Ovary (tissue), 7 donors: ENCODE measurements at regions not wholly inside any gene's neighbourhood (a gene's known extent, or its start where the extent isn't known, plus 50 kb on each side); places are given as distances from the start of the nearest gene placed in this dataset.

Experiments used
- DNase-seq, 5 donors: peaks; one replicate each; pipeline ENCODE4 v3.0.0-alpha.2; 2019 to 2020
- H3K27ac ChIP-seq, 2 donors: fragments of 200-600 bp; one replicate each; pipeline versions ENCODE4 v1.5.1 to v1.8.0; 2019 to 2022
- H3K27me3 ChIP-seq: fragments of 200-600 bp; one replicate; pipeline ENCODE4 v1.8.0; 2022
- H3K36me3 ChIP-seq: fragments of 200-600 bp; sonication (generic); one replicate; pipeline ENCODE4 v1.5.1; 2019
- H3K4me1 ChIP-seq: one replicate; pipeline ENCODE4 v1.8.1; 2013; ENCODE audit warnings: mild to moderate bottlenecking, moderate library complexity; ENCODE audit not compliant: insufficient read depth
- H3K4me3 ChIP-seq: fragments of 200-600 bp; sonication (generic); one replicate; pipeline ENCODE4 v1.5.1; 2017
- H3K9me3 ChIP-seq, 2 donors: fragments of 200-600 bp in 1 of 2; sonication (generic) in 1 of 2; one replicate each; pipeline versions ENCODE4 v1.5.1 to v1.8.1; 2013 to 2019; ENCODE audit warnings: mild to moderate bottlenecking in 1 of 2, moderate library complexity in 1 of 2
- EP300 ChIP-seq: sonication (generic); formaldehyde crosslinking; IDR thresholded peaks from one replicate; pipeline ENCODE4 v1.6.1; 2017; ENCODE audit warnings: antibody characterized with exemption
- POLR2A ChIP-seq: fragments of 450-650 bp; IDR thresholded peaks from one replicate; pipeline ENCODE4 v1.6.1; 2017; ENCODE audit warnings: antibody characterized with exemption, mild to moderate bottlenecking, moderate library complexity
- WGBS, 3 donors: extraction: QIAGEN DNeasy Blood & Tissue Kit in 1 of 3; methylation state at CpG; one replicate each; pipeline versions ENCODE4 v1.1.5 to v1.1.7; 2013 to 2017; 5-methylcytosine and 5-hydroxymethylcytosine counted together
- intact Hi-C, 4 donors: fragments of 100-400 bp; cut with DNase I; formaldehyde crosslinking; loops; one replicate each; pipeline versions ENCODE4 v1.11.0 to v1.15.1; 2022 to 2023
- TF ChIP-seq, protein P1 (sequence below), 3 donors: fragments of 450-650 bp in 2 of 3; fragments of 200-600 bp in 1 of 3; IDR thresholded peaks; one replicate each; pipeline versions ENCODE4 v1.5.1 to v1.8.0; 2016 to 2022; ENCODE audit warnings: antibody characterized with exemption in 3 of 3, mild to moderate bottlenecking in 1 of 3
- donor health status: DM: no; HTN: no; CAD: no; lungs with moderate emphysema.
- donor health status: DM: no; HTN: no; CAD: no.
- donor health status: Bipolar disorder and iron deficiency.
- donor health status: DM: no; HTN: no; CAD: no.
- donor health status: DM: yes; HTN: yes; CAD: no.

DNA sequence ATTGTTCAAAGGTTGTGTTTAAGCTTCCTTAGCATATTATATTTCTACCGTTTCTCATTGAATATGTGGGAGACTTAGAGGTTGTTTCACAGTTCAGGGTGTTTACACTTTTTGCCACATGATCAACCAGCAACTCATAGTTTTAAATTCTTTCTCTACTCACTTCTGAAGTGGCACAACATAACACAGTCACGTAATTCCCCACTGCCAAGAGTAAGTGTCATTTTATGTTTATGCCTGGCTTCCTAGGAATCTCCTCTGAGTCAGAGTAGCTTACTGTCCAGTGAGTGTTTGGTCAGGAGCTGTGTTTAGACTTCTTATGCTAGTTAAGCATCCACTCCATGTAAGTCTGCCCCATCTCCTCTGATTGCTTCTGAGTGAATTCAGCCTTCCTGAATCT lies 520.8 kb upstream of the KIRREL3 start:
- no peaks in the 10 kb centered on the region for H3K27me3 ChIP-seq
- 56 to 72% (median 64%) methylated on average over 2 of the region's 2 CpGs for WGBS, 3 donors

DNA sequence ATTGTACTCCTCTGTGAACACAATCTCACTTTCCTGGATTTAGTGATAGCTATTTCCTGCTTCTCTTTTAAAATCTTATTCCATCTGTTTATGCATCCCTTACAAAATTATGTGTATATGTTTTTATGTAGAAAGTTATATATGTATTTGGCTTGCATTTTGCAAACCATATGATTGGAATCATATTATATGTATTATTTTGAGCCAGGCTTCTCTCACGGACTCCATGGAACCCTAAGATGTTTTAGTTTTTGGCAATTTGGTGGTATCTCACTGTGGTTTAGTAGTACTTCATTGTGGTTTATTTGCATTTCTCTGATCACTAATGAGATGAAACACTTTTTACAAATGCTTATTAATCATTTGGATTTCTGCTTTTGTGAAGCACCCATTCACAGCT lies 507.3 kb upstream of the KIRREL3 start:
- Histone ChIP-seq H3K9me3 (no peaks in the 10 kb centered on the region), H3K27ac (no peak overlapping the region), H3K27me3 (no peaks in the 10 kb centered on the region), H3K4me3 (no peak overlapping the region), H3K4me1 (no peaks in the 10 kb centered on the region), H3K36me3 (no peaks in the 10 kb centered on the region)
- intact Hi-C loops = no loop called here
- WGBS, 3 donors = 66 to 71% (median 69%) methylated on average over 1 of the region's 1 CpG
- TF ChIP-seq POLR2A = no peak
- TF ChIP-seq, protein P1, sequence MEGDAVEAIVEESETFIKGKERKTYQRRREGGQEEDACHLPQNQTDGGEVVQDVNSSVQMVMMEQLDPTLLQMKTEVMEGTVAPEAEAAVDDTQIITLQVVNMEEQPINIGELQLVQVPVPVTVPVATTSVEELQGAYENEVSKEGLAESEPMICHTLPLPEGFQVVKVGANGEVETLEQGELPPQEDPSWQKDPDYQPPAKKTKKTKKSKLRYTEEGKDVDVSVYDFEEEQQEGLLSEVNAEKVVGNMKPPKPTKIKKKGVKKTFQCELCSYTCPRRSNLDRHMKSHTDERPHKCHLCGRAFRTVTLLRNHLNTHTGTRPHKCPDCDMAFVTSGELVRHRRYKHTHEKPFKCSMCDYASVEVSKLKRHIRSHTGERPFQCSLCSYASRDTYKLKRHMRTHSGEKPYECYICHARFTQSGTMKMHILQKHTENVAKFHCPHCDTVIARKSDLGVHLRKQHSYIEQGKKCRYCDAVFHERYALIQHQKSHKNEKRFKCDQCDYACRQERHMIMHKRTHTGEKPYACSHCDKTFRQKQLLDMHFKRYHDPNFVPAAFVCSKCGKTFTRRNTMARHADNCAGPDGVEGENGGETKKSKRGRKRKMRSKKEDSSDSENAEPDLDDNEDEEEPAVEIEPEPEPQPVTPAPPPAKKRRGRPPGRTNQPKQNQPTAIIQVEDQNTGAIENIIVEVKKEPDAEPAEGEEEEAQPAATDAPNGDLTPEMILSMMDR (IDR thresholded peaks at IDR 0.05) = no peak
- TF ChIP-seq EP300 = no peak
- no peak for DNase-seq

More for the DNA sequence above, 520.8 kb upstream of the KIRREL3 start:
- intact Hi-C loops = no loop called here
- no peaks in the 10 kb centered on the region for H3K9me3 ChIP-seq
- H3K27ac ChIP-seq = no peak overlapping the region
- H3K4me3 ChIP-seq = no peak overlapping the region
- H3K4me1 ChIP-seq = no peaks in the 10 kb centered on the region
- H3K36me3 ChIP-seq = no peaks in the 10 kb centered on the region
- TF ChIP-seq EP300 = no peak
- TF ChIP-seq, protein P1 (IDR thresholded peaks at IDR 0.05) = no peak
- TF ChIP-seq POLR2A = no peak
- no peak for DNase-seq

DNA sequence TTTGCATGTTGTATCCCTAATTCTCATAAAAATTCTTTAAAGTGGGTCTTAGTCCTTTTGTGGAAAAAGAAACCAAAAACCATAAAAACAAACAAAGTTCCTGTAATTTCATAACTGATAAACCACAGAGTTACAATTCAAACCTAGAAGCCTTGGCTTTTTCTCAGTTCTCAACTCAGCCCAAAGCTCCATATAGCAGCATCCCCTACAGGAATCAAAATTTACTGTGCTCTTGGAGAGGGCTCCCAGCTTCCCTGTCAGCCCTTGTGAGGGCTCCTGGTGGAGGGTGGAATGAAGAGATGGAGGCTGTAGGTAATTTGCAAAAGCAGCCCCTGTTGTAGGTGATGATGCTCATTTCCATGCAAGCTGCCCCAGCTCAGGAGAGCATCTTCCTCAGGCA lies 506.1 kb upstream of the KIRREL3 start:
- no peak for DNase-seq
- Histone ChIP-seq H3K36me3 (no peaks in the 10 kb centered on the region), H3K9me3 (no peaks in the 10 kb centered on the region), H3K4me3 (no peak overlapping the region), H3K27me3 (no peaks in the 10 kb centered on the region), H3K27ac (no peak overlapping the region), H3K4me1 (no peaks in the 10 kb centered on the region)
- intact Hi-C loops = no loop called here
- TF ChIP-seq POLR2A = no peak
- TF ChIP-seq EP300 = no peak
- TF ChIP-seq, protein P1 (IDR thresholded peaks at IDR 0.05) = no peak

DNA sequence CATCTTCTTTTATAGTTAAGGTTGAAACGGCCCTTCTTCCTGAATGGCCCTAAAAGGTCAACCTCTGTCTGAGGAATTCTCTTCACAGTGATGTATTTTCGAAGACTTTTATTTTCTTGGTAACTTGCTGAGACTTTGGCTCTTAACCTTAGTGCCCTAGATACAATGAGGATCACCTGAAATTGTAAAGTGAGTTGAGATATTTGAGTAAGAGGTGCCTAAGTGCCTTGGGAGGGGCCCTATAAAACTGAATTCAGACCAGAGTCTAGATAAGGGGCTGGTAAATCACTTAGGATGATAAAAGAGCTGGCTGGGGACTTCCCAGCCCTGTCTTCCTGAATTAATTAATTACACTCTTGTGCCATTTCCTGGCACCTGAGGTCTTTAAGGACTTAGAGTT lies 505.6 kb upstream of the KIRREL3 start:
- intact Hi-C loops = no loop called here
- WGBS, 3 donors = 49 to 51% (median 49%) methylated on average over 2 of the region's 2 CpGs
- H3K4me1 ChIP-seq = no peaks in the 10 kb centered on the region
- TF ChIP-seq EP300 (no peak), POLR2A (no peak)
- TF ChIP-seq, protein P1 (IDR thresholded peaks at IDR 0.05) = no peak
- no peaks in the 10 kb centered on the region for H3K36me3 ChIP-seq
- no peaks in the 10 kb centered on the region for H3K27me3 ChIP-seq
- DNase-seq = no peak
- no peak overlapping the region for H3K4me3 ChIP-seq
- H3K27ac ChIP-seq = no peak overlapping the region
- H3K9me3 ChIP-seq = no peaks in the 10 kb centered on the region

DNA sequence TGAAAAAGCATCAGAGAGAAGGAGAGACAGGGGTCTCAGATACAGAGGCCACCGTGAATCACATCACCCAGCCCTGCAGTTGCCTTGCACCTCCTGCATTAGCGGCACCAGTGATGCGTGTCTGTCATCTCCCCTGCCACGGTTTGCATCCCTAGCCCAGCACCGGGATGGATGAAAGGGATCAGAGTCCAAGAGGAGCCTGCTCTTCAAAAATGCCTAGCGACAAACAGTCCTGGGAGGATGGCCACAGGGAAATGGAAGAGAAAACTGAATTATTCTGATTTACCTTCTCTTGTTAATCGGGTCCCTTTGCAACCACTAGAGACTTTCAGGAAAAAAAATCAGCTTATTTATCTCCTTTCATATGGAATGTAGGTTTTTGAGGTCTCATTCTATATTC lies 495.6 kb upstream of the KIRREL3 start:
- H3K36me3 ChIP-seq = no peaks in the 10 kb centered on the region
- H3K4me1 ChIP-seq = no peaks in the 10 kb centered on the region
- WGBS, 3 donors = 73 to 88% (median 77%) methylated on average over 7 of the region's 7 CpGs
- no peak for DNase-seq
- TF ChIP-seq, protein P1 (IDR thresholded peaks at IDR 0.05) = no peak
- no peak for TF ChIP-seq EP300
- no peak for TF ChIP-seq POLR2A
- no peak overlapping the region for H3K4me3 ChIP-seq
- H3K27me3 ChIP-seq = no peaks in the 10 kb centered on the region
- intact Hi-C loops = no loop called here
- no peak overlapping the region for H3K27ac ChIP-seq
- H3K9me3 ChIP-seq = no peaks in the 10 kb centered on the region
